IMR-90 (cell line): ENCODE measurements at regions not wholly inside any gene's neighbourhood (a gene's known extent, or its start where the extent isn't known, plus 50 kb on each side); places are given as distances from the start of the nearest gene placed in this dataset.

Source experiments
- ATAC-seq: fragments of 200-7000 bp; cut with Tn5 transposase; 2 replicates; pipeline ENCODE4 v1.9.1; 2020; ENCODE audit warnings: low read depth, mild to moderate bottlenecking, moderate library complexity
- BruUV-seq: library from RNA; stranded (reverse); fragments of 400-500 nt; replicated peaks from 2 replicates; lab custom pipeline; 2021; lab: Mats Ljungman, UMichigan
- CTCF ChIA-PET: fragments of 300-600 bp; formaldehyde crosslinking; extraction: SDS; loops from one replicate; lab custom pipeline; 2021; ENCODE audit warnings: antibody characterized with exemption; lab: Yijun Ruan, JAX
- POLR2A ChIA-PET: fragments of 300-600 bp; sonication (Branson Sonifier 250); formaldehyde crosslinking; loops from one replicate; lab custom pipeline; 2022; ENCODE audit warnings: antibody characterized with exemption; ENCODE audit not compliant: unreplicated experiment; lab: Charles Lee
- DNase-seq: peaks from one replicate; pipeline ENCODE4 v3.0.0; 2013
- H2AFZ ChIP-seq: replicated peaks from 2 replicates; pipeline ENCODE3; 2013; ENCODE audit warnings: low read length, mild to moderate bottlenecking; ENCODE audit not compliant: poor library complexity
- H2AK5ac ChIP-seq: 2 replicates; pipeline ENCODE4 v1.6.1; 2013; ENCODE audit warnings: low read depth, low read length, inconsistent platforms
- H2AK9ac ChIP-seq: replicated peaks from 2 replicates; pipeline ENCODE3; 2013; ENCODE audit warnings: mild to moderate bottlenecking, low read depth, low read length, moderate library complexity; ENCODE audit not compliant: poor library complexity
- H2BK120ac ChIP-seq: 2 replicates; pipeline ENCODE4 v1.6.1; 2013; ENCODE audit warnings: low read depth, low read length, inconsistent platforms
- H2BK15ac ChIP-seq: 3 replicates; pipeline ENCODE4 v1.6.1; 2013; ENCODE audit warnings: low read depth, low read length, inconsistent platforms
- H2BK20ac ChIP-seq: 2 replicates; pipeline ENCODE4 v1.6.1; 2013; ENCODE audit warnings: low read depth, mild to moderate bottlenecking, inconsistent platforms, low read length, moderate library complexity
- H2BK5ac ChIP-seq: 2 replicates; pipeline ENCODE4 v1.6.1; 2013; ENCODE audit warnings: mild to moderate bottlenecking, low read depth, low read length, inconsistent platforms; ENCODE audit not compliant: poor library complexity, severe bottlenecking
- H3K14ac ChIP-seq: replicated peaks from 2 replicates; pipeline ENCODE4 v1.6.1; 2013; ENCODE audit warnings: low read depth, low read length, inconsistent platforms
- H3K18ac ChIP-seq: 2 replicates; pipeline ENCODE4 v1.6.1; 2013; ENCODE audit warnings: low read depth, low read length, control low read depth
- H3K23ac ChIP-seq: 2 replicates; pipeline ENCODE4 v1.6.1; 2013; ENCODE audit warnings: low read depth, low read length, inconsistent platforms
- H3K27ac ChIP-seq: 2 replicates; pipeline ENCODE4 v1.5.1; 2013; ENCODE audit warnings: mild to moderate bottlenecking, control low read depth, low read length; ENCODE audit not compliant: insufficient read depth
- H3K27me3 ChIP-seq: 2 replicates; pipeline ENCODE4 v1.6.1; 2013; ENCODE audit warnings: low read length; ENCODE audit not compliant: control insufficient read depth, insufficient read depth
- H3K36me3 ChIP-seq: 2 replicates; pipeline ENCODE4 v1.6.1; 2013; ENCODE audit warnings: low read length, mixed read lengths; ENCODE audit not compliant: control insufficient read depth, insufficient read depth
- H3K4ac ChIP-seq: 2 replicates; pipeline ENCODE4 v1.6.1; 2013; ENCODE audit warnings: low read depth, low read length, inconsistent platforms
- H3K4me1 ChIP-seq: 2 replicates; pipeline ENCODE4 v1.6.1; 2013; ENCODE audit warnings: low read length, mixed read lengths; ENCODE audit not compliant: control insufficient read depth, insufficient read depth
- H3K4me2 ChIP-seq: 2 replicates; pipeline ENCODE4 v1.6.1; 2013; ENCODE audit warnings: low read depth, mild to moderate bottlenecking, control low read depth, low read length, moderate library complexity
- H3K4me3 ChIP-seq: 2 replicates; pipeline ENCODE4 v1.5.1; 2013; ENCODE audit warnings: low read depth, mild to moderate bottlenecking, control low read depth, low read length, moderate library complexity; ENCODE audit not compliant: insufficient read depth
- H3K56ac ChIP-seq: 2 replicates; pipeline ENCODE4 v1.6.1; 2013; ENCODE audit warnings: low read length, inconsistent platforms; ENCODE audit not compliant: insufficient read depth; ENCODE audit errors: extremely low read depth
- H3K79me1 ChIP-seq, 2 experiments: 2 replicates each; pipeline ENCODE4 v1.6.1; 2013; ENCODE audit warnings: low read length in 2 of 2, inconsistent platforms in 1 of 2, low read depth in 1 of 2
- H3K9ac ChIP-seq: 2 replicates; pipeline ENCODE4 v1.6.1; 2013; ENCODE audit warnings: low read depth, low read length, control low read depth
- H3K9me1 ChIP-seq: 2 replicates; pipeline ENCODE4 v1.6.1; 2013; ENCODE audit warnings: low read length, inconsistent platforms; ENCODE audit not compliant: insufficient read depth
- H3K9me3 ChIP-seq: 2 replicates; pipeline ENCODE4 v1.6.1; 2013; ENCODE audit warnings: low read length; ENCODE audit not compliant: control insufficient read depth, insufficient read depth
- H4K20me1 ChIP-seq: 2 replicates; pipeline ENCODE4 v1.6.1; 2013; ENCODE audit warnings: low read length, inconsistent platforms; ENCODE audit not compliant: insufficient read depth
- H4K5ac ChIP-seq: 2 replicates; pipeline ENCODE4 v1.6.1; 2013; ENCODE audit warnings: mild to moderate bottlenecking, low read depth, low read length, control low read depth
- H4K8ac ChIP-seq, 2 experiments: 2 replicates each; pipeline ENCODE4 v1.6.1; 2013; ENCODE audit warnings: low read depth in 2 of 2, low read length in 2 of 2, control low read depth in 1 of 2, inconsistent platforms in 1 of 2
- H4K91ac ChIP-seq: 2 replicates; pipeline ENCODE4 v1.6.1; 2013; ENCODE audit warnings: low read depth, low read length, inconsistent platforms; ENCODE audit not compliant: insufficient read depth
- BHLHE40 ChIP-seq: fragments of 150-350 bp; IDR thresholded peaks from 2 replicates; pipeline ENCODE4 v1.6.1; 2016; ENCODE audit warnings: mild to moderate bottlenecking, low read depth, low read length
- CEBPB ChIP-seq: IDR thresholded peaks from 2 replicates; pipeline ENCODE4 v1.6.1; 2012; ENCODE audit warnings: low read depth, low read length, improper control_type of control experiment
- ELK1 ChIP-seq: fragments of 150-350 bp; IDR thresholded peaks from 2 replicates; pipeline ENCODE4 v1.6.1; 2016; ENCODE audit warnings: low read depth, mild to moderate bottlenecking, low read length, moderate library complexity, borderline replicate concordance
- MAFK ChIP-seq: IDR thresholded peaks from 2 replicates; pipeline ENCODE4 v1.6.1; 2012; ENCODE audit warnings: low read depth, low read length, improper control_type of control experiment
- MXI1 ChIP-seq: IDR thresholded peaks from 2 replicates; pipeline ENCODE4 v1.6.1; 2012; ENCODE audit warnings: low read depth, mild to moderate bottlenecking, low read length, moderate library complexity, borderline replicate concordance
- NFE2L2 ChIP-seq: fragments of 150-350 bp; IDR thresholded peaks from 2 replicates; pipeline ENCODE4 v1.6.1; 2016; ENCODE audit warnings: low read depth, mild to moderate bottlenecking, low read length
- RAD21 ChIP-seq: IDR thresholded peaks from 2 replicates; pipeline ENCODE4 v1.6.1; 2012; ENCODE audit warnings: low read length, improper control_type of control experiment
- RCOR1 ChIP-seq: IDR thresholded peaks from 2 replicates; pipeline ENCODE4 v1.6.1; 2012; ENCODE audit warnings: mild to moderate bottlenecking, low read length, improper control_type of control experiment; ENCODE audit not compliant: insufficient replicate concordance
- RFX5 ChIP-seq: IDR thresholded peaks from 2 replicates; pipeline ENCODE4 v1.8.0; 2012; ENCODE audit warnings: low read depth, mild to moderate bottlenecking, low read length, moderate library complexity
- SMC3 ChIP-seq: fragments of 150-350 bp; IDR thresholded peaks from 2 replicates; pipeline ENCODE4 v1.6.1; 2016; ENCODE audit warnings: low read depth, mild to moderate bottlenecking, antibody characterized with exemption, low read length, moderate library complexity
- USF2 ChIP-seq: fragments of 150-350 bp; IDR thresholded peaks from 2 replicates; pipeline ENCODE4 v1.6.1; 2017; ENCODE audit warnings: mild to moderate bottlenecking, antibody characterized with exemption, low read length, low read depth
- WGBS, 2 experiments: methylation state at CpG; one replicate each; pipeline versions ENCODE4 v1.1.5 to v1.1.7; 2013; ENCODE audit warnings: missing lambda C conversion rate in 2 of 2; ENCODE audit not compliant: insufficient read length in 1 of 2; ENCODE audit errors: extremely low coverage in 2 of 2; 5-methylcytosine and 5-hydroxymethylcytosine counted together
- dilution Hi-C: fragments of 300-500 bp; cut with HindIII; formaldehyde crosslinking; loops from one replicate; pipeline ENCODE4 v1.14.3; 2018; ENCODE audit warnings: low sequenced_read_pairs; ENCODE audit not compliant: unreplicated experiment
- in situ Hi-C: fragments of 300-500 bp; cut with MboI; formaldehyde crosslinking; loops from 3 replicates; pipeline ENCODE4 v1.14.3; 2019; ENCODE audit warnings: low sequenced_read_pairs, inconsistent platforms, mixed read lengths
- intact Hi-C: fragments of 100-400 bp; cut with micrococcal nuclease; formaldehyde crosslinking; loops from 2 replicates; pipeline ENCODE4 v1.10.0; 2022

GRCh38 chr13:97130190-97130589 is 91.9 kb upstream of the MBNL2 start:
- 100% methylated on average over 1 of the region's 1 CpG; no CpG with 5 or more reads in 1 of the 2 experiments for WGBS, 2 experiments
- 0 out of 4 replicates have a peak, but pooled peaks cover 0 to 5% of the 10 kb centered on the region in 2 experiments for H3K79me1 ChIP-seq
- H3K4me2 ChIP-seq, result no peak overlapping the region
- no peak overlapping the region for H2BK20ac ChIP-seq
- intact Hi-C loops, result loop anchor here (10.0 kb wide), 1 partner anchor 1065 kb away; no protein-coding TSS in a partner anchor
- dilution Hi-C loops, result no loop called here
- H2AK9ac ChIP-seq, result no peak overlapping the region
- H3K4me1 ChIP-seq, result peaks cover 10% of the 10 kb centered on the region
- H3K18ac ChIP-seq, result no peak overlapping the region
- H3K23ac ChIP-seq, result no peak overlapping the region
- H2AFZ ChIP-seq, result no peak overlapping the region
- no peak overlapping the region for H3K14ac ChIP-seq
- H3K27ac ChIP-seq, result no peak overlapping the region
- DNase-seq, result no peak
- CTCF ChIA-PET, result no interaction called here
- POLR2A ChIA-PET, result no interaction called here
- no peak overlapping the region for H3K9ac ChIP-seq
- H3K36me3 ChIP-seq, result no peaks in the 10 kb centered on the region
- H3K9me3 ChIP-seq, result no peaks in the 10 kb centered on the region
- H3K27me3 ChIP-seq, result no peaks in the 10 kb centered on the region
- H4K8ac ChIP-seq, result no peak overlapping the region
- no peak overlapping the region for H3K56ac ChIP-seq
- no peak overlapping the region for H4K91ac ChIP-seq
- no TSS peak for BruUV-seq
- in situ Hi-C loops, result no loop called here
- no peak overlapping the region for H2BK15ac ChIP-seq
- H4K20me1 ChIP-seq, result no peaks in the 10 kb centered on the region
- peaks cover 19% of the 10 kb centered on the region for H3K9me1 ChIP-seq
- H2BK120ac ChIP-seq, result no peak overlapping the region
- no peak overlapping the region for H2BK5ac ChIP-seq
- no peak overlapping the region for H4K5ac ChIP-seq
- no peak overlapping the region for H2AK5ac ChIP-seq
- H3K4me3 ChIP-seq, result no peak overlapping the region
- ATAC-seq, result no peak
- TF ChIP-seq BHLHE40 (no peak), RCOR1 (no peak), CEBPB (no peak), MAFK (no peak), ELK1 (no peak), NFE2L2 (no peak), RFX5 (no peak), RAD21 (no peak), USF2 (no peak), MXI1 (no peak), SMC3 (no peak)
- H3K4ac ChIP-seq, result no peak overlapping the region
